DOHH2 (cell line): ENCODE measurements at regions not wholly inside any gene's neighbourhood (a gene's known extent, or its start where the extent isn't known, plus 50 kb on each side); places are given as distances from the start of the nearest gene placed in this dataset.

Experiments used
- H3F3A ChIP-seq: fragments of 200-600 bp; sonication (generic), shearing (Covaris generic); 2 replicates; pipeline ENCODE4 v1.6.0; 2016; ENCODE audit warnings: antibody characterized with exemption, mild to moderate bottlenecking; ENCODE audit not compliant: control insufficient read depth, insufficient read depth
- H3K27ac ChIP-seq: fragments of 200-600 bp; sonication (generic); 2 replicates; pipeline ENCODE4 v1.5.1; 2014; ENCODE audit warnings: low read depth, mild to moderate bottlenecking, low read length, moderate library complexity
- H3K27me3 ChIP-seq: fragments of 200-600 bp; sonication (generic); 2 replicates; pipeline ENCODE4 v1.6.1; 2014; ENCODE audit warnings: mild to moderate bottlenecking, low read length, mixed read lengths; ENCODE audit not compliant: control insufficient read depth
- H3K36me3 ChIP-seq: fragments of 200-600 bp; sonication (generic); 2 replicates; pipeline ENCODE4 v1.6.1; 2014; ENCODE audit warnings: mild to moderate bottlenecking, low read length, moderate library complexity, mixed read lengths; ENCODE audit not compliant: control insufficient read depth
- H3K4me1 ChIP-seq: fragments of 200-600 bp; sonication (generic); 2 replicates; pipeline ENCODE4 v1.6.1; 2014; ENCODE audit warnings: mild to moderate bottlenecking, low read length, mixed read lengths; ENCODE audit not compliant: control insufficient read depth
- H3K4me2 ChIP-seq: fragments of 200-600 bp; sonication (generic); 2 replicates; pipeline ENCODE4 v1.6.0; 2014; ENCODE audit warnings: mild to moderate bottlenecking, low read length, moderate library complexity
- H3K4me3 ChIP-seq: fragments of 200-600 bp; sonication (generic); 2 replicates; pipeline ENCODE4 v1.5.1; 2014; ENCODE audit warnings: mild to moderate bottlenecking, low read length, mixed read lengths
- H3K79me2 ChIP-seq: fragments of 200-600 bp; sonication (generic); 2 replicates; pipeline ENCODE4 v1.6.1; 2014; ENCODE audit warnings: mild to moderate bottlenecking, low read length, mixed read lengths; ENCODE audit not compliant: control insufficient read depth
- H3K9me2 ChIP-seq: fragments of 200-600 bp; sonication (generic); replicated peaks from 2 replicates; pipeline ENCODE4 v1.6.1; 2014; ENCODE audit warnings: mild to moderate bottlenecking, low read length, mixed read lengths; ENCODE audit not compliant: control insufficient read depth
- H3K9me3 ChIP-seq: fragments of 200-600 bp; sonication (generic); 2 replicates; pipeline ENCODE4 v1.6.1; 2014; ENCODE audit warnings: antibody characterized with exemption, low read length, mixed read lengths; ENCODE audit not compliant: control insufficient read depth, insufficient read depth
- H4K20me1 ChIP-seq: fragments of 200-600 bp; sonication (generic); 2 replicates; pipeline ENCODE4 v1.6.0; 2014; ENCODE audit warnings: low read depth, mild to moderate bottlenecking, antibody characterized with exemption, low read length, moderate library complexity; ENCODE audit not compliant: control insufficient read depth, insufficient read depth
- EZH2phosphoT487 ChIP-seq: fragments of 200-600 bp; sonication (generic); IDR thresholded peaks from 2 replicates; pipeline ENCODE4 v1.6.1; 2017; ENCODE audit warnings: borderline replicate concordance, mild to moderate bottlenecking, antibody characterized with exemption, low read length, moderate library complexity, mixed read lengths
- TF ChIP-seq, protein P1 (sequence below): fragments of 200-600 bp; sonication (generic); IDR thresholded peaks from one replicate; pipeline ENCODE4 v1.5.1; 2014; ENCODE audit warnings: antibody characterized with exemption, mild to moderate bottlenecking, low read depth, low read length; ENCODE audit not compliant: poor library complexity, severe bottlenecking

DNA sequence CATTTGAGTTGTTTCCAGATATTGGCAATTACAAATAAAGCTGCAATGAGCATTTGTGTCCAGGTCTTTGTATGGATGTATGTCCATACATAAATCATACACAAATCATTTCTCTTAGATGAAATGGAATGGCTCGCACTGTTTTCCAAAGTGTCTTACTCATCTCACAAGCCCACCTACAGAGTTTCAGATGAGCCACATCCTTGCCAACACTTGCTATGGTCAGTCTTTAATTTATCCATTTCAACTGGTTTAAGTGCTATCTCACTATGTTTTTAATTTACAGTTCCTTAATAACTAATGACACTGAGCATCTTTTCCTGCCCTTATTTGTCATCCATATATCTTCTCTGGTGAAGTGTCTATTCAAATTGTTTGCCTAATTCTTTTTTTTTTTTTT is 132.9 kb upstream of the DIO3 start:
- H3K4me3 ChIP-seq: no peak overlapping the region
- peaks cover 18% of the 10 kb centered on the region for H3K4me1 ChIP-seq
- H3K27me3 ChIP-seq: no peaks in the 10 kb centered on the region
- H3F3A ChIP-seq: 0 out of 2 replicates have a peak, but pooled peaks cover 3% of the 10 kb centered on the region
- H3K4me2 ChIP-seq: no peak overlapping the region
- no peaks in the 10 kb centered on the region for H3K9me2 ChIP-seq
- H3K79me2 ChIP-seq: no peaks in the 10 kb centered on the region
- no peak overlapping the region for H3K27ac ChIP-seq
- no peaks in the 10 kb centered on the region for H4K20me1 ChIP-seq
- H3K9me3 ChIP-seq: 0 out of 2 replicates have a peak, but pooled peaks cover 3% of the 10 kb centered on the region
- TF ChIP-seq, protein P1, sequence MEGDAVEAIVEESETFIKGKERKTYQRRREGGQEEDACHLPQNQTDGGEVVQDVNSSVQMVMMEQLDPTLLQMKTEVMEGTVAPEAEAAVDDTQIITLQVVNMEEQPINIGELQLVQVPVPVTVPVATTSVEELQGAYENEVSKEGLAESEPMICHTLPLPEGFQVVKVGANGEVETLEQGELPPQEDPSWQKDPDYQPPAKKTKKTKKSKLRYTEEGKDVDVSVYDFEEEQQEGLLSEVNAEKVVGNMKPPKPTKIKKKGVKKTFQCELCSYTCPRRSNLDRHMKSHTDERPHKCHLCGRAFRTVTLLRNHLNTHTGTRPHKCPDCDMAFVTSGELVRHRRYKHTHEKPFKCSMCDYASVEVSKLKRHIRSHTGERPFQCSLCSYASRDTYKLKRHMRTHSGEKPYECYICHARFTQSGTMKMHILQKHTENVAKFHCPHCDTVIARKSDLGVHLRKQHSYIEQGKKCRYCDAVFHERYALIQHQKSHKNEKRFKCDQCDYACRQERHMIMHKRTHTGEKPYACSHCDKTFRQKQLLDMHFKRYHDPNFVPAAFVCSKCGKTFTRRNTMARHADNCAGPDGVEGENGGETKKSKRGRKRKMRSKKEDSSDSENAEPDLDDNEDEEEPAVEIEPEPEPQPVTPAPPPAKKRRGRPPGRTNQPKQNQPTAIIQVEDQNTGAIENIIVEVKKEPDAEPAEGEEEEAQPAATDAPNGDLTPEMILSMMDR: no peak
- TF ChIP-seq EZH2phosphoT487: no peak
- no peaks in the 10 kb centered on the region for H3K36me3 ChIP-seq

DNA sequence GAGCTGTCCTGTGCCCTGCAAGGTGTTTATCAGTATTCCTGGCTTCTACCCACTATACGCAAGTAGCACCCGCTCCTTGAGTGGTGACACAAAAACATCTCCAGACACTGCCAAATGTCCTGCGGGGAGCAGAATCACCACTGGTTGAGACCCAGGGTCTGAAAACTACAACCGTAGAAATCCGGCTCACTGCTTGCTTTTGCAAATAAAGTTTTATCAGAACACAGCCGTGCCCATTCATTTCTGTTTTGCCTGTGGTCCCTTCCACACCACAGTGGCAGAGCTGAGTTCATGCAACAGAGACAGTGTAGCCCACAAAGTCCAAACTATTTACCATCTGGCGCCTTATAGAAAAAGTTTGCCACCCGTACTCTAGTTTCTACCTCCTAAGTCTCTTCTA is 125.7 kb upstream of the DIO3 start:
- H3K4me3 ChIP-seq: no peak overlapping the region
- H3K27ac ChIP-seq: no peak overlapping the region
- TF ChIP-seq EZH2phosphoT487: no peak
- TF ChIP-seq, protein P1: no peak
- no peaks in the 10 kb centered on the region for H3K27me3 ChIP-seq
- H4K20me1 ChIP-seq: no peaks in the 10 kb centered on the region
- no peaks in the 10 kb centered on the region for H3K36me3 ChIP-seq
- no peaks in the 10 kb centered on the region for H3K4me1 ChIP-seq
- 0 out of 2 replicates have a peak, but pooled peaks cover 3% of the 10 kb centered on the region for H3K9me3 ChIP-seq
- H3K79me2 ChIP-seq: no peaks in the 10 kb centered on the region
- no peak overlapping the region for H3K4me2 ChIP-seq
- no peaks in the 10 kb centered on the region for H3F3A ChIP-seq
- H3K9me2 ChIP-seq: no peaks in the 10 kb centered on the region

DNA sequence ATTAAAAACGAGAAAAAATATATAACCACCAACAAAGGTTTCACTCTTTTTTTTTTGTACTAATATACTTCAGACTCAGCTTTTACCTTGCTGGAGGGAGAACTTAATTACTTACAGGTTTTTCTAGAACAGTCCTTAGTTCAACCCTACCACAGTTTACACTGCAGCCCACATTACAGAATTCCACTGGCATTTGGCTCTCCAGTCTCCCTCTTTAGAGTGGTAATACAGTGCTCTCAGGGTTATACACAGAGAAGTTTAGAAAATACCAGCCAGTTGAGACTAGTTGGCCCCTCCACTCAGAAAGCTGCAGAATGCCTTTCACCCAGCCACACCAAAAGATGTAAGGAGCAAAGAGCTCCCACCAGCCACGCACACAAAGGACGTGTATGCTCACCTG is 122.3 kb upstream of the DIO3 start:
- no peaks in the 10 kb centered on the region for H3K79me2 ChIP-seq
- no peak overlapping the region for H3K4me3 ChIP-seq
- H3K27ac ChIP-seq: no peak overlapping the region
- no peaks in the 10 kb centered on the region for H3K9me3 ChIP-seq
- no peaks in the 10 kb centered on the region for H3K36me3 ChIP-seq
- no peaks in the 10 kb centered on the region for H3K27me3 ChIP-seq
- no peaks in the 10 kb centered on the region for H3K9me2 ChIP-seq
- TF ChIP-seq, protein P1: no peak
- no peak for TF ChIP-seq EZH2phosphoT487
- peaks cover 12% of the 10 kb centered on the region for H3K4me1 ChIP-seq
- no peaks in the 10 kb centered on the region for H3F3A ChIP-seq
- H4K20me1 ChIP-seq: no peaks in the 10 kb centered on the region
- no peak overlapping the region for H3K4me2 ChIP-seq

DNA sequence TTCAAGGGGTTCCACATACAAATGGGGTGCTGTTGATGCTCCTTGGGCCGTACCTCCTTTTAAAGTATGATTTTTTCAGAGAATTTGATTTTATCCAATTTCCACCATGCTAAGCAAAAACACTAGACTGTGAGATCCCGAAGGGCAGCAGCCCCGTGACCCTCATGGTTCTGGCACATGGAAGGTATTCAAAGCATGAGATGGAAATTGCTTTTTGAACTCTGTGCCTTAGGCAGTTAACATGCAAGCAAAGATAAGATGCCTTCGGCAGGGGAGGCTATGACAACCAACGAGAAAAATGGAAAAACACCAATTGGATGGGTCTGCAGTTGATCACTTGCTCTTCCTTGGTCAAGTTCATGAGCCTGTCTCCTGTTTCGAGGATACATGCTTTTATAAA is 120.8 kb upstream of the DIO3 start:
- Histone ChIP-seq H3F3A (no peaks in the 10 kb centered on the region), H3K36me3 (no peaks in the 10 kb centered on the region), H3K27me3 (no peaks in the 10 kb centered on the region), H3K4me1 (peaks cover 16% of the 10 kb centered on the region), H3K4me2 (no peak overlapping the region), H4K20me1 (no peaks in the 10 kb centered on the region), H3K79me2 (no peaks in the 10 kb centered on the region), H3K9me2 (no peaks in the 10 kb centered on the region), H3K9me3 (no peaks in the 10 kb centered on the region), H3K27ac (no peak overlapping the region), H3K4me3 (no peak overlapping the region)
- no peak for TF ChIP-seq EZH2phosphoT487
- TF ChIP-seq, protein P1: no peak
